ENCODE measurements at regions not wholly inside any gene's neighbourhood (a gene's known extent, or its start where the extent isn't known, plus 50 kb on each side); places are given as distances from the start of the nearest gene placed in this dataset.
"Not testable (repeated sequence)": the region's sequence is repeated elsewhere in the genome, so short reads cannot be mapped to it uniquely, and the experiment has no call there.

GRCh38 chr1:29684141-29684540 is 447.8 kb downstream of the PTPRU start:
- DNase-seq (ENCODE audit: low spot score): no peak

DNA sequence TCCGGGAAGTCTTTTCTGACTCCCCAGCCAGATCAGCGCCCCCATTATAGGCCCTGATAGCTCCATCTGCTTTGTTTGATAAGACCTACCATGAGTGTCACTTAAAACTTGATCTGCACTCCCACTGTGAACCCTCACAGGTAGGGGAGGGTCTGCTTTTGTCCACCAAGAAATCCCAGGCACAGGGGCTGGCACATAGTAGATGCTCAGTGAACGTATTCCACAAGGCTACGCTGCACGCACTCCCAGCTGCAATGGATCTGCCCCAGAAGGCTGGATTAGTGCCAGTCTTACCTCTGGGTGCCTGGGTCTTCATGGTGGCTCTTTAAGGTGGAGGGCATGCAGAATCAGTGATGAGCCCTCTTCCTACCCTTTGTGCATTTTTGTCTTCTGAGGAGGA is 447.1 kb downstream of the PTPRU start:
- DNase-seq (ENCODE audit: low spot score): no peak

GRCh38 chr1:29682919-29683295 is 446.6 kb downstream of the PTPRU start:
- DNase-seq (ENCODE audit: low spot score): no peak

GRCh38 chr1:29682171-29682918 is 446.0 kb downstream of the PTPRU start:
- DNase-seq (ENCODE audit: low spot score): no peak

- DNase-seq (ENCODE audit: low spot score): not testable (repeated sequence)
Observed at GRCh38 chr1:29681416-29681815, 445.1 kb downstream of the PTPRU start.

DNA sequence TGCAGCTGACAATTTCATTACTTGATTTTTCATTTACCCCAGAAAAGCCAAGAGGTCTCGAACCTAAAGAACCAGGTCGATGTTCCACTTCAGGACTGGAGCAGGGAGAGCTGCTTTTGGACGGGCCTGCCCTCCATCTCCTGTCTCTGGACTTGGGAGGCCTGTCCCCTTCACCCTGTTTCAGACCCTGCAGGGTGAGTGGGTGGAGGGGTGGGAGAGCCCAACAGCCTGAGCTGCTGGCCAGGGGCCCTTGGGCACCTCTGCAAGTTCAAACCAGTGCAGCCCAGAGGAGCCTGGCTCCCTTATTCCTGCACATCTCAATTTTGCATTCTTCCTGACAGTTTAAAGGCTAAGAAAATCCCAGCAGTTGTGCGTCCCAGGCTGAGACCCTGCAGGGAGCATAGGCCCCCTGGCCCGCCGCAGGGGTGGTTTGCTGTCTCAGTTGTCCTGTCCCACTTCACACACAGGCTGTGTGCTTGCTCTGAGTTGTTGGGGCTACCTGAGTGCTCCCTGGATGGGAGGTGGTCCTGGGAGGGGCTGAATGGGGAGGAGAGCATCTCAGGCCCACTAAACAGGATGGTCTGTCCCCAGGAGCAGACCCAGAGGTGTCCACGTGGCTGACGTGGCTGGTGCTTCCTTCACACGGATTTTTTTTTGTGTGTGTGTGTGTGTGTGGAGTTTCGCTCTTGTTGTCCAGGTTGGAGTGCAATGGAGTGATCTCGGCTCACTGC is 443.7 kb downstream of the PTPRU start:
- no peak for DNase-seq (ENCODE audit: low spot score)

- no peak for DNase-seq (ENCODE audit: low spot score)
Observed at GRCh38 chr1:29679316-29679715, 443.0 kb downstream of the PTPRU start.

DNA sequence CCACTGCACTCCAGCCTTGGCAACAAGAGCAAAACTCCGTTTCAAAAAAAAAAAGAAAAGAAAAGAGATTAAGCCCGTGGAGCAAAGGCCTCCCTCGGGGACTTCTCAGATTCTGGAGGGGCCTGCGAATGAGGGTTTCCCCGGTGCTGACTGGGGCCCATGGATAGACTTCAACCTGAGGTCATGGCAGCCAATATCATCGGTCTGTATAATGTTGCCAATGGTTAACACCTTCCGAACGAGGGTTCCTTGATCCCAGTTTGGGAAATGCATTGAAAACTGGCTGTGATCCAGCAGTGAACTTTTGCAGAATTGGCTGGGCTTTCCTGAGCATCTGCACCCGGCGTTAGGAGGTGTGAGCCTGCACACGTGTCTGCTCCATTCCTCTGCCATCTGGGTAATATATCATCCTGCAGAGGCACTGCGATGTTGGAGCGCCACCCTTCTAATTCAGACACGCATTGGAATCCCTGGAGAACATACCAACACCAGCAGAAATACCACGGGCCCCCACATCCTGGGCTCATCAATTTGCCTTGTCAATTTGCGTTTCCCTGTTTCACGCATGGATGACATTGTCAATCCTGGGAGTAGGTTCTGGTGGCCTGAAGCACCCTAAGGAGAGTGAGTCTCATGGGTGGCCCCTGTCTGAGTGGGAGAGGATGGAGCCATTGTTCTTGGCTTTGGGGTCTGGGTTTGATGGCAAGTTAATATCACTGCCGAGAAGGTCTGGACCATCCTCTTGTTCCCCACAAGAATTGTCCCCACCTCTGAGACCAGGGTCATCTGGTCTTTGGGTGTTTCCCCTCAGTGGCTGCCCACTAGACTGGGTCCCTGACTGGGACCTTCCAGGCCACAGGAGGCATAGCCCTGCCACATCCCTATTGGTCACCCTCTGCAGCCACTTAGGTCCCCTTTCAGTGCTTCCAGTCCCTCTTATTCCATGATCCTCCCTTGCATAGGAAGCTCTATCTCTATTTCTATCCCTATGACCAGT is 441.0 kb downstream of the PTPRU start:
- DNase-seq (ENCODE audit: low spot score): no peak

DNA sequence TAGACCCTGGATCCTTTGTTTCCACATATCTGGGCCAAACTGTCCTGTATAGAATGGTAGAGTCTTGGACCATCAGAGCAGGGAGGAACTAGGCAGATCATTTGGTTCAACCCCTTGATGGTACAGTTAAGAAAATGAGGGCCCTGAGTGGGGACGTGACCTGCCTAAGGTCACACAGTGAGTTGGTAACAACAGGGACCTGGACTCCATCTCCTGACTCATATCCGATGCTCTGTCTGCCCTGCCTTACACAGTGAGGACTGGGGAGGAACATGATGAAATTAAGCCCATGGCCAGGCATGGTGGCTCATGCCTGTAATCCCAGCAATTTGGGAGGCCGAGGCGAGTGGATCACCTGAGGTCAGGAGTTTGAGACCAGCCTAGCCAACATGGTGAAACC is 440.2 kb downstream of the PTPRU start:
- no peak for DNase-seq (ENCODE audit: low spot score)

DNA sequence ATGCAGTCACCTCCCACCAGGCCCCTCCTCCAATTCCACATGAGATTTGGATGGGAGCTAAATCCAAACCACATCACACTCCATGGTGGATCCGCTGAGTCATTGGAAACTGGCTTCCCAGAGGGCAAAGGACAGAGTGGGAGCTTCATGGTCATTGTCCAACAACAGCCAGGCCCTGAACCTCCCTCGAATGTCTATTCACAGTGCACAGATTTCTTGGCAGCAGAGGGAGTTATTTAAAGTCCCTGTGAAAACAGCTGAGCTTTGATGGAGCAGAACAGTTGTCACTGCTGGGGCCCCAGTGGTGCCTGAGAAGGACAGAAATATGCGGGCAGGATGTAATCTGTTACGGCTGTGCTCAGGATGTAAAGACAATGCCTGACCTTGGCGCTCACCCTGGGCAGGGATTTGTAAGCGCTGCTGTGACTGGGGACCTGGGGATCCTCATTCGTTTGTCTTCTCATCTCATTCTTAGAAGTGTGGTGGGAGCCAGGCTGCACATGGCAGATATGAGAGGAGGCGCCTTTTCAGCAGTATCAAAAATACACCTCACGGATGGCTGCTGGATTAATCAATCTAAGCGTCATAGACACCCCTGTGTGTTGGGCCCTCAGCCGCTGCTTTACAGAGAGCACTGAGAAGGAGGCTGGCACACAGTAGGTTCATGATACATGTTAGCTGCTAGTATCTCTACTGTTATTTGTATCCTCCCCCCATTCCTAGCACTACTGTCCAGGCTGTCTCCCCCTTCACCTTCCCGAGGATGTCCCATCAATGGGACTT is 439.4 kb downstream of the PTPRU start:
- no peak for DNase-seq (ENCODE audit: low spot score)

DNA sequence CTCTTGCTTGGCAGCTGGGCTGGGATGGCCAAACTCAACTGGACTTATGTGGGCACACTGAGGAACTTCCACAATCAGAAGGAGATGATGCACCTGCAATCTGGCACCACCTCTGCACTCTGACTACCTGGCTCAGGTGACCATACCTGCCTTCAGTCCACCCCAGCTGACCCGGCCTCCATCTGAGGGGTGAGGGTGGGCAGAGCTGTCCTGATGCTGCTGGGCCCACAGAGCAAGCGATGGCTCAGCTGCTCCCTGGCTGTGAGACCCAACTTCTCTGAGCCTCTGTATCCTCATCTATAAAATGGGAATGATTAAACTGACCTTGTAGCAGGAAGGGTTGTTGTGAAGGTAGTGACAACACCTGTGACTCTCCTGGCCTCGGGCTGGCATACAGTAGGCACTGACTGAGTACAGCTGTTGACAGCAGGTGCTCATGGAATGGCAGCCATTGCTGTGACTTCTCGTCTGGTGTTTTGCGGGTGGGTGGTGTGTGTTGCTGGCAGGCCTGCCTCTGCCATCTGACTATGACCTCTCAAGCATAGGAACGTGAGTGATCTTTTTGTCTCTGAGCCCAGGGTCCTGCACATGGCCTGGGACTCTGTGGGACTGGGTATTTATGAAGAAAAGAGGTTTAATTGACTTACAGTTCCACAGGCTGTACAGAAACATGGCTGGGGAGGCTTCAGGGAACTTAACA is 438.5 kb downstream of the PTPRU start:
- no peak for DNase-seq (ENCODE audit: low spot score)

DNA sequence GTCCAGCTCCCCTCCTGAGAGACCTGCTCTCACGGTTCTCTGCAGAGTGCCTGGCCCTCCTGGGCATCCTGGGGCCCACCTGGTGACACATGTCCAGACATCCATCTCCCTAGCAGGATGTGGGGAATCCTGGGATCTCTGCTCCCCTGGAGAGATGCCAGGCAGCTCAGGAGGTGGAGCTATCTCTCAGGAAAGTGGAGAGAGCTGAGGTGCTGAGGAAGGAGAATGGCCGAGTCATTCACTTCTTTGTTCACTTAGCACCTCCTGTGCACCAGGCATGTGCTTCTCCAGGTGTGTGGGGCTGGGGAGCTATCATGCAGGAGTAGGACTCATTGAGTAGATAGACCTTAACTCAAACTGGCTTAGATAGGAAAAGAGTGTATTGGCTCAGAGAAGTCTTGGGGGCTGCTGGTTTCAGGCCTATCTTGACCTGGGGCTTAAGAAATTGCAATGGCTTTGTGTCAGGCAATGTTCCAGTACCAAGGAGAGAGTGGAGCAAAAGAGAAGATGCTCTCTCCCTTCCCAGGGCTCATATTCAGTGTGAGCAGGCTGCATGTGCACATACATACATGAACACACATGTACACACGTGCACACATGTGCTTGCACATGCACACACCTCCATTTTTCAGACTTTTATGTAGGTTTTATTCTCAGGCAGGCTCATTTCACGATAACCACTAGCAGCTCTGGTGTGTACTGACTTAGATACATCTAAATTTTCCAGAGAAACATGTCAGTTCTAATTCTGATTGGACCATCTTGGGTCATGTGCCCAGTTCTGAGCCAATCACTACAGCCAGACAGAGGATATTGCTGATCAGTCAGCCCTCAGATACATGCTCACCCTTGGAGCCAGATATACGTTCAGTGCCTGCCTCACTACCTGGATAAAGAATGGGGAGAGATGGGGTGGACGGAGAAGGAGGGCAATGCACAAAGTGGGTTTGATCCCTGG is 437.6 kb downstream of the PTPRU start:
- DNase-seq (ENCODE audit: low spot score): no peak

DNA sequence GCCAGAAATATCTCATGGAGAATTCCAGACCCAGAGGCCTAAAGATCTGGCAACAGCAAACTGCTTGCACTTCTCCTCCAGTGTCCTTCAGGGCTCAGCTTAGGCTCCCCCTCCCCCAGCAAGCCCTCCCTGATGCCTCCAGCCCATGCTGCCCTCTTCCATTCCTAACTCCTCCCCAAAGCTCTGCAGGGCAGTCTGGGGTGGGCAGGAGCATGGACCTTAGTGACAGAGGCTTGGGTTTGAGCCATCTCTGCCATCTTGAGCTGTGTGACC is 436.8 kb downstream of the PTPRU start:
- DNase-seq (ENCODE audit: low spot score): no peak

- DNase-seq (ENCODE audit: low spot score): no peak
Observed at GRCh38 chr1:29672416-29673227, 436.3 kb downstream of the PTPRU start.

- DNase-seq (ENCODE audit: low spot score): no peak
Observed at GRCh38 chr1:29671446-29672356, 435.4 kb downstream of the PTPRU start.

- no peak for DNase-seq (ENCODE audit: low spot score)
Observed at GRCh38 chr1:29670752-29671151, 434.4 kb downstream of the PTPRU start.

DNA sequence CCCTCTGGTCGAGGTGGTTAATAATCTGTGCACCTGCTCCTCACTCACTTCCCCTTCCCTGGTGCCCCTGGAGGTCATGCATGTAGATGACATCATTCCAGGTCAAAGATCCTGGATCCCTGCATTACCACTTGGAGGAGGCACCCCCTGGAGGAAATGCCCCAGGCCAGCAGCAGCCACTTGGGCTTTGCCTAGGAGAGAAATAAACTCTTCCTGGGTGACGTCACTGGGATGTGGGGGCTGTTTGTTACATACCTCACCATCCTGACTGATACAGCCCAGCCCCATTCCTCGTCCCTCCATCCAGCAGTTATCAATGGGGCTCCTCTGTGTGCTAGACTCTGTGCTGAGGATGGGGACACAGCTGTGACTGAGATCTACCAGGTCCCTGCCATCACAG is 433.6 kb downstream of the PTPRU start:
- DNase-seq (ENCODE audit: low spot score): no peak
